Loucy (cell line): ENCODE measurements at regions not wholly inside any gene's neighbourhood (a gene's known extent, or its start where the extent isn't known, plus 50 kb on each side); places are given as distances from the start of the nearest gene placed in this dataset.

Source experiments
- H2AFZ ChIP-seq: fragments of 200-600 bp; sonication (generic); 2 replicates; pipeline ENCODE4 v1.6.0; 2016; ENCODE audit warnings: antibody characterized with exemption, mild to moderate bottlenecking, low read length, moderate library complexity
- H3F3A ChIP-seq: fragments of 200-600 bp; 2 replicates; pipeline ENCODE4 v1.6.0; 2016; ENCODE audit warnings: antibody characterized with exemption, low read depth, mild to moderate bottlenecking
- H3K27me3 ChIP-seq: fragments of 200-600 bp; sonication (generic); 2 replicates; pipeline ENCODE4 v1.6.1; 2014; ENCODE audit warnings: low read length, mild to moderate bottlenecking; ENCODE audit not compliant: insufficient read depth, poor library complexity, severe bottlenecking
- H3K36me3 ChIP-seq: fragments of 200-600 bp; sonication (generic); 2 replicates; pipeline ENCODE4 v1.6.1; 2016; ENCODE audit warnings: low read length; ENCODE audit not compliant: insufficient read depth
- H3K4me1 ChIP-seq: fragments of 200-600 bp; sonication (generic); 2 replicates; pipeline ENCODE4 v1.5.1; 2014; ENCODE audit warnings: low read length, mild to moderate bottlenecking; ENCODE audit not compliant: insufficient read depth, poor library complexity, severe bottlenecking
- H3K4me2 ChIP-seq: fragments of 200-600 bp; sonication (generic); 2 replicates; pipeline ENCODE4 v1.6.0; 2014; ENCODE audit warnings: antibody characterized with exemption, low read length, low read depth, mild to moderate bottlenecking; ENCODE audit not compliant: poor library complexity, severe bottlenecking
- H3K4me3 ChIP-seq: fragments of 200-600 bp; sonication (generic); 2 replicates; pipeline ENCODE4 v1.5.1; 2014; ENCODE audit warnings: low read length, mild to moderate bottlenecking, mixed read lengths; ENCODE audit not compliant: poor library complexity, severe bottlenecking
- H3K79me2 ChIP-seq: fragments of 200-600 bp; sonication (generic); 2 replicates; pipeline ENCODE4 v1.6.1; 2014; ENCODE audit warnings: low read length; ENCODE audit not compliant: insufficient read depth
- H3K9ac ChIP-seq: fragments of 200-600 bp; sonication (generic); 2 replicates; pipeline ENCODE4 v1.6.0; 2014; ENCODE audit warnings: mild to moderate bottlenecking, low read depth, low read length, moderate library complexity; ENCODE audit not compliant: poor library complexity, severe bottlenecking
- H3K9me2 ChIP-seq: fragments of 200-600 bp; sonication (generic); replicated peaks from 2 replicates; pipeline ENCODE4 v1.6.1; 2016; ENCODE audit warnings: low read depth, low read length, mixed read lengths
- H3K9me3 ChIP-seq: fragments of 200-600 bp; sonication (generic); 2 replicates; pipeline ENCODE4 v1.6.1; 2014; ENCODE audit warnings: mild to moderate bottlenecking, antibody characterized with exemption, low read length, low read depth; ENCODE audit not compliant: insufficient read depth
- H4K20me1 ChIP-seq: fragments of 200-600 bp; sonication (generic); 2 replicates; pipeline ENCODE4 v1.6.0; 2014; ENCODE audit warnings: antibody characterized with exemption, low read length, mild to moderate bottlenecking; ENCODE audit not compliant: insufficient read depth, poor library complexity, severe bottlenecking
- CTCF ChIP-seq: fragments of 200-600 bp; sonication (generic); conservative IDR thresholded peaks from 2 replicates; pipeline ENCODE4 v1.5.1; 2014; ENCODE audit warnings: mild to moderate bottlenecking, antibody characterized with exemption, low read length
- EZH2phosphoT487 ChIP-seq: fragments of 200-600 bp; IDR thresholded peaks from 2 replicates; pipeline ENCODE4 v1.6.1; 2018; ENCODE audit warnings: antibody characterized with exemption, mild to moderate bottlenecking, moderate library complexity, borderline replicate concordance

- no peaks in the 10 kb centered on the region for H3F3A ChIP-seq
- no peak overlapping the region for H3K4me2 ChIP-seq
- no peaks in the 10 kb centered on the region for H3K27me3 ChIP-seq
- H3K36me3 ChIP-seq = no peaks in the 10 kb centered on the region
- TF ChIP-seq CTCF (no peak), EZH2phosphoT487 (no peak)
- no peaks in the 10 kb centered on the region for H3K79me2 ChIP-seq
- no peak overlapping the region for H2AFZ ChIP-seq
- no peaks in the 10 kb centered on the region for H4K20me1 ChIP-seq
- H3K9me3 ChIP-seq = no peaks in the 10 kb centered on the region
- H3K9ac ChIP-seq = no peak overlapping the region
- H3K4me3 ChIP-seq = no peak overlapping the region
- no peaks in the 10 kb centered on the region for H3K9me2 ChIP-seq
- H3K4me1 ChIP-seq = no peaks in the 10 kb centered on the region
Measured at GRCh38 chr2:145764631-145765030, 1244.7 kb upstream of the ZEB2 start.

- H3K36me3 ChIP-seq = no peaks in the 10 kb centered on the region
- H3K9ac ChIP-seq = no peak overlapping the region
- no peak overlapping the region for H2AFZ ChIP-seq
- no peaks in the 10 kb centered on the region for H4K20me1 ChIP-seq
- no peaks in the 10 kb centered on the region for H3F3A ChIP-seq
- H3K79me2 ChIP-seq = no peaks in the 10 kb centered on the region
- H3K4me1 ChIP-seq = no peaks in the 10 kb centered on the region
- H3K27me3 ChIP-seq = no peaks in the 10 kb centered on the region
- no peaks in the 10 kb centered on the region for H3K9me3 ChIP-seq
- H3K4me3 ChIP-seq = no peak overlapping the region
- TF ChIP-seq EZH2phosphoT487 (no peak), CTCF (no peak)
- no peak overlapping the region for H3K4me2 ChIP-seq
- no peaks in the 10 kb centered on the region for H3K9me2 ChIP-seq
Measured at GRCh38 chr2:145760781-145761649, 1241.1 kb upstream of the ZEB2 start.

GRCh38 chr2:145759228-145759915 is 1239.5 kb upstream of the ZEB2 start:
- H4K20me1 ChIP-seq = no peaks in the 10 kb centered on the region
- no peaks in the 10 kb centered on the region for H3K9me3 ChIP-seq
- no peak overlapping the region for H3K4me2 ChIP-seq
- TF ChIP-seq EZH2phosphoT487 (no peak), CTCF (no peak)
- no peaks in the 10 kb centered on the region for H3F3A ChIP-seq
- no peaks in the 10 kb centered on the region for H3K27me3 ChIP-seq
- H3K36me3 ChIP-seq = no peaks in the 10 kb centered on the region
- no peak overlapping the region for H3K4me3 ChIP-seq
- H3K9ac ChIP-seq = no peak overlapping the region
- H3K4me1 ChIP-seq = no peaks in the 10 kb centered on the region
- no peaks in the 10 kb centered on the region for H3K79me2 ChIP-seq
- no peak overlapping the region for H2AFZ ChIP-seq
- no peaks in the 10 kb centered on the region for H3K9me2 ChIP-seq
